Ecto neural progenitor cell (in vitro differentiated cells): ENCODE measurements at regions not wholly inside any gene's neighbourhood (a gene's known extent, or its start where the extent isn't known, plus 50 kb on each side); places are given as distances from the start of the nearest gene placed in this dataset.
A peak's percentile ranks its signal among the peaks of the same experiment; 100 is the strongest.

Experiments used
- DNase-seq: peaks from one replicate; pipeline ENCODE4 v3.0.0-alpha.2; 2018; ENCODE audit warnings: low spot score

DNA sequence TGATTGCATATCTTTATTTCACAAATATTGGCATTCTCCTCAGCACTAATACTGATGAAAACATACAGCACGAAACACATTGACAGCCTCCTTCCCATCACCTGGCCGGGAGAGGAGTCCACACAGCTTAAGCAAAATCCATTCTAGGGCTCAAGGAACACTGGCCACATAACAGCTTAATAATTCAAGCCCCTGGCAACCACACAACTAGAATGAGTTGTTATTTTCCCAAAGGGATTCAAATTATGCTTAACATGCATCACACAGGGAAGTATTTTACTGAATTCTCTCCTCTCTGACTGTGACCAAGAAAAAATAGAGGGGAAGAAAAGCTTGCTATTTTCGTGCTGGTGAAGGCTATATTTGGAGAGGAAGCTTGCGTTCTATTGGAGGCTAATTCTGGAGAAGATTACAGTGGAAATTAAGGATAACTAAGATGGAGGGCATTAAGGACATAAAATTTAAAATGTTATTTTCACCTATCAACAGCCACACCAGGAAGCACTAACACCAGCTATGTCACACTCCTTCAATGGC is 198.5 kb downstream of the ADGRG6 start:
- no peak for DNase-seq

DNA sequence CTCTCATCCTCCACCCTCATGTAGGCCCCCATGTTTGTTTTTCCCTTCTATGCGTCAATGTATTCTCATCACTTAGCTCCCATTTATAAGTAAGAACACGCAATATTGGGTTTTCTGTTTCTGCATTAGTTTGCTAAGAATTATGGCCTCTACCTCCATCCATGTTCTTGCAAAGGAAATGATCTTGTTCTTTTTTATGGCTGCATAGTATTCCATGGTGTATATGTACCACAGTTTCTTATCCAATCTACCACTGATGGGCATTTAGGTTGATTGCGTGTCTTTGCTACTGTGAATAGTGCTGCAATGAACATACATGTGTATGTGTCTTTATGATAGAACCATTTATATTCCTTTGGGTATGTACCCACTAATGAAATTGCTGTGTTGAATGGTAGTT is 200.0 kb downstream of the ADGRG6 start:
- DNase-seq: no peak

DNA sequence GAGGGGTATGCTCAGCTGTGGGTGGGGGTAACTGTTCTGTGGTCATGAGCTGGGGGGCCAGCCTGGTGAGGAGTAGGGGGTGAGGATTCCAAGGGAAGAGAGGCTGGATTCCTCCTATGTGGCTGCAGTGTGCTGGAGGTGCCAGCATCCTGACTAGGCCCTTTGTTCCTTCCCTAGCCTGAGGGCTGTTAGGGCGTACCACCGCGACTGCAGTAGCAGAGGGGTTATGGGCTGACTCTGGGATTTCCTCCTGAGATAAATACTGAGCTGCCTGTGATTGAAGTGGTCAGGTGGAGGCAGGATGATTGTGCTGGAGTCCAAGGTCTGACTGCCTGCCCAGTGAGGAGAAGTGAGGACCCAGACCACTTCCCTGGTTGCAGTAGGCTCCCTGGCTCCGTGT is 205.3 kb downstream of the ADGRG6 start:
- DNase-seq: no peak

DNA sequence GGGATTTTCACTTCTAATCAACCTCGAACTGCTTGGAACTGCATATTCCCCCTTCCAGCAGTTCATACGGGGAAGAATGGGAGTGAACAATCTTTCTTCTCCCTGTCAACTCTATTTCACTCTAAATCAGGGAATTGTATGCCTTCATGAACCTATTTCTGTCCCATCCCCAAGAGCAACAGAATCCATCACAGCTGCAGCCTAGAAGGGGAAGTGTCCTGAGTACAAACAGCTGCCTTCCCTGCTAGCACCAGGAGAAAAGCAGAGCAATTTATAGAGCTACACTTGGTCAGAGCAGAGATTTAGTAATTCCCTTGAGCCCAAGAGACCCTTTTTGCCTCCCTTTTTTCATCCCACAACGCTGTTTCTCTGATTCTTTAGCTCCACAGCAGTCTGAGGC is 208.4 kb downstream of the ADGRG6 start:
- no peak for DNase-seq

DNA sequence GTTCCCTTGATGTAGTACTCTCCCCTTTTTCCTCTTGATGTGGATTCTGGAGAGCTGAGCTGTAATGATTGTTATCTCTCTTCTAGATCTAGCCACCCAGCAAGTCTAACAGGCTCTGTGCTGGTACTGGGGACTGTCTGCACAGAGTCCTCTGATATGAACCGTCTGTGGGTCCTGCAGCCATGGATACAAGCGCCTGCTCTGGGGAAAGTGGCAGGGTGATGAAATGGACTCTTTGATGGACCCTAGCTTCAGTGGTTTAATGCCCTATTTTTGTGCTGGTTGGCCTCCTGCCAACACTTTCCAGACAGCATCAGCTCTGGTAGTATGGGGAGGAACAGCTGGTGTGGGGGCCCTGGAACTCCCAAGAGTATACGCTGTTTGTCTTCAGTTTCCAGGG is 216.3 kb downstream of the ADGRG6 start:
- no peak for DNase-seq

DNA sequence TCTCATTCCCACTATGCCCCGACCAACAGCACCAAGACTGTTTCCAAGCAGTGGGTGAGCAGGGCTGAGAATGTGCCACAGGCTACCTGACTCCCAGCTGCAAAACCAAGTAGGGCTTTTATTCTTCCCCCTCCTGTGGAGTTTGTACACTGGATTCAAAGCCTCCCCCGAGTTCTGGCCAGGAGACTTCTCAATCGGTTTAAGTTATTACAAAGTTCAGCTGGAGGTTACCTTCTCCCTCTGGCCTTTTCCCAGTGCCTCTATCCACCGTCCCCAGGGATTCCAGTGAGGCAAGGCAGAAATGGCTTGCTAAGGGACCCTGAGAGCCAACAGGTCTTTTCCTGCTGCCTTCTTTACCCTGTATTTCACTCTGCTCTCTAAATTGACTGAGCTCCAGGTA is 217.0 kb downstream of the ADGRG6 start:
- DNase-seq: no peak

DNA sequence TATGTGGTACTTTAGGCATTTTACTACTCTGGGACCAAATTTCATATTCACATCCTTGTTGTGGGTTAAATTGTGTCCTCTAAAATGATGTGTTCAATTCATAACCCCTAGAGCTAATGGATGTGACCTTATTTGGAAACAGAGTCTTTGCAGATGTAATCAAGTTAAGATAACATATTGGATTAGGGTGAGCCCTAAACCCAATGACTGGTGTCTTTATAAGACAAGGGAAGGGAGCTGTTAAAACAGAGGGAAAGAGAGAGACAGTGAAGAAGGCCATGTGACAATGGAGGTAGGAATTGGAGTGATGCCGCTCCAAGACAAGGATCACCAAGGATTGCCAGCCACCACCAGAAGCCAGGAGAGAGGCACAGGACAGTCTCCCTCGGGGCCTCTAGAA is 220.0 kb downstream of the ADGRG6 start:
- DNase-seq: no peak

DNA sequence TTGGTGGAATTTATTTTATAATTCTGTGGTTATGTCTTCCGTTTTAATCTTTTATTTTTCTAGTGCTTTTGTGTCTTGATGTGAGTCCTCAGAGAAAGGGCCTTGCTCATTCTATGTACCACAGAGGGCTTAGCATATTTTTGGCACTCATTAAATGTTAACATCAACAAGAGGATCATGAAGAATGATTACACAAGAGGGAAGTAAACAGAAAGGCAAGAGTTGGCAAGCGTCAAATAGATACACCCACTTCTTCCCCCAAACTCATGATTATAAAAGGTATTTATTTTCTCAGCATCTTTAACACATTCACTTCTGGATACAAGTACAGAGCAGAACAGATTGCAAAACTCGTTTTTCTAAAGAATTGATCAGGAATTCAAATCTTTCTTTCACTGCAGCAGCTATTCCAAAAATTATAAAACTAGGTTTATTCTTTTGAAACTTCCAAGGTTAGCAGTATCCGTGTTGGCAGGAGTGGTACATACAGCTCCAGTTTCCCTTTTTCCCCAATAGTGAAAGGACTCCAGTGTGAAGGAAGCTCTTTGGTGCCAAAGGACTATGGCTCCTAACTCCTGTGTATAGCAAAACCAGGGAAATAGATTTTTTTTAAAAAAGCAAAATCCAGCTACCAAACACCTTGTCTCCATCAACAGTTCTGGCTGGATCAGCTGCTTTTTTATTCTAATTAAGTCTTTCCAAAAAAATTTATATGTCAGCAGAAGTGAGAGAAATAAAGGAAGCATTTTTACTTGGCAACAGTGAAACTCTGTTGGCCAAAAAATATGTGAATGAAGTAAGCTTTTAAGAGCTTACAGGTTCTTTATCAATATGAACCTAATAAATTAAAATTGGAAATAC is 221.9 kb downstream of the ADGRG6 start:
- DNase-seq: no peak

DNA sequence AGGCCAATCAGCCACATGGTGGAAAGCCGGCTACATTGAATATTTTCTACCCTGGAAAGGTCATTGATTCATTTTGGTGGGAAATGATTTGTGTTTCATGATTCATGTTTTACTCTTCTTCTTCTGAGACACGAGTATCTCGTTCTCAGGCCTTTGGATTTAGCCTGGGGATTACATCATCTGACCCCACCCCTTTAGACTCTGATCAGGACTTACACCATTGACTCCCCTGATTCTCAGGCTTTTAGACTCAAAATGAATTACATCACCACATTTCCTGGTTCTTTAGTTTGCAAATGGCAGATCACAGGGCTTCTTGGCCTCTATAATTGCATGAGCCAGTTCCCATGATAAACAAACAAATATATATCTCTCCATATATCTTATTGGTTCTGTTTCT is 228.8 kb downstream of the ADGRG6 start:
- DNase-seq: no peak

DNA sequence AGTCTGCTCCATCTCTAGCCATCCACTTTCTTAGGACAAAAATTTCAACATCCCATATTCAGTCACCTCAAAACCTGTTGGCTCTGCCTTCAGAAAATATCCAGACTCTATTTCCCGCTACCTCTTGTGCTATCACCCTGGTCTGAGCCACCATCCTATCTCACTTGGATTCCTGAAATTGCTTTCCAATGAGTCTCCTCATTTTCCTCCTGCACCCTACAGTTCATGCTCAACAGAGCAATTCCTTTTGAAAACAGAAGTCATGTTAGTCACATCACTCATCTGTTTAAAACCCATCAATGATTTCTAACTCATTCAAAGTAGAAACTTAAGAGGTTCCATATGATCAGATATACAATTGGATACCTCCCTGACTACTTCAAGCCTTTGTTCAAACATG is 229.9 kb downstream of the ADGRG6 start:
- DNase-seq: no peak

DNA sequence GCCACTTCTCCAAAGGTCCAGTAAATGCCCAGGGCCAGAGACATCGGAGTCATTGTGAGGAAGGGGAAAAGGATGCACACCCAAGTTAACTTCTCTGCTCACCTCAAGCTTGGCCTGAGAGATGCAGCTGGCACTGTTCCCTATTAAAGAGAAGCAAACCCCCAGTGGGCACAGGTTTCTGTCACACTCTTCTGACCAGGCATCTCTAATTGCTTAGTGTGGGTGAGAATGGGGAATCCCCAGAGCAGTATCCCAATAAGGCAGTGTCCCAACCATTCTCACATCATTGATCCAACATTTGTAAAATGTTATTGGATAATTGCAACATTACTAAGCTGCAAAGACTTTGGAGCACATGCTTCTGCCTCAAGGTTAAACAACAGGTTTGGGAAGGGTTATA is 232.3 kb downstream of the ADGRG6 start:
- no peak for DNase-seq

DNA sequence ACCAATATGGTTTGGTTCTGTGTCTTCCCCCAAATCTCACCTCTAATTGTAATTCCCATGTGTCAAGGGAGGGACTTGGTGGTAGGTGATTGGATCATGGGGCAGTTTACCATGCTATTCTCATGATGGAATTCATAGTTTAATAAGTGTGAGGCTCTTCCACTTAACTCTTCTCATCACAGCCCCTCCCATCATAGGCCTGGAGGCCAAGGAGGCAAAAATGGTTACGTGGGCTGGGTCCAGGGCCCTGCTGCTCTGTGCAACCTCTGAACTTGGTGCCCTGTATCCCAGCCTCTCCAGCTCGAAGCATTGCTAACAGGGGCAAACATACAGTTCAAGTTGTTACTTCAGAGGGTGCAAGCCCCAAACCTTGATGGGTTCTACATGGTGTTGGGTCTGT is 232.7 kb downstream of the ADGRG6 start:
- no peak for DNase-seq

DNA sequence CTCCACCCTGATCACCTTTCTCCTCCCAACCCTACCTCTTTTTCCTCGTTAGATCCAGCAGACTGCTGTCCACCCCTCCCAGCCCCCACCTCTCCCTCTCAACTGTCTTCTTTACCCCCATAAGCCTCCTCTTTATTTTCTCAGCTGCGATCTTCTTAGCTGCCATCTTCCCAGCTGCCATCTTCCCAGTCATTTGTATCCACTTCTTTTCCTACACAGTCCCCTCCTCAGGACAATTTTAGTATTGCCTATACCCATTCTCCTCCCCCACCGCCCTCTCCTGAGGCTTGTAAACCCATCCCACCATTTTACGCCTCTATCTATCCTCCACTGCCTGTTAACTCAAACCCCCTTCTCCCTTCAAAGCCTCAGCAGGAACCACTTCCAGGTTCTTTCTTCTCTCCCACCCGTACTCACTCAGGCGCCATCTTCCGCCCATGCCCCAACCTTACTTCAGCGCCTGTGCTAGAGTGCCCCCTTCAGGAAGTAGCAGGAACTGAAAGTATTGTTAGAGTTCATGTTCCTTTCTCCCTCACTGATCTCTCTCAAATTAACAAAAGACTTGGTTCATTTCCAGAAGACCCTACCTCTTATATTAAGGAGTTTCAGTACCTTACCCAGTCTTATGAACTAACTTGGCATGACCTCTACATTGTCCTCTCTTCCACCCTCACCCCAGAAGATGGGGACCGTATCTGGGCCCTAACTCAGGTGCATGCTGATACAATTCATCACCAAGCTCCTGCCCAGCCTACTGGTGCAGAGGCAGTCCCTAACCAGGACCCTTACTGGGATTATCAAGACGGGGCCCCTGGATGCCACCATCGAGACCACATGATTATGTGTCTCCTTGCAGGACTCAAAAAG is 236.0 kb downstream of the ADGRG6 start:
- DNase-seq: no peak

DNA sequence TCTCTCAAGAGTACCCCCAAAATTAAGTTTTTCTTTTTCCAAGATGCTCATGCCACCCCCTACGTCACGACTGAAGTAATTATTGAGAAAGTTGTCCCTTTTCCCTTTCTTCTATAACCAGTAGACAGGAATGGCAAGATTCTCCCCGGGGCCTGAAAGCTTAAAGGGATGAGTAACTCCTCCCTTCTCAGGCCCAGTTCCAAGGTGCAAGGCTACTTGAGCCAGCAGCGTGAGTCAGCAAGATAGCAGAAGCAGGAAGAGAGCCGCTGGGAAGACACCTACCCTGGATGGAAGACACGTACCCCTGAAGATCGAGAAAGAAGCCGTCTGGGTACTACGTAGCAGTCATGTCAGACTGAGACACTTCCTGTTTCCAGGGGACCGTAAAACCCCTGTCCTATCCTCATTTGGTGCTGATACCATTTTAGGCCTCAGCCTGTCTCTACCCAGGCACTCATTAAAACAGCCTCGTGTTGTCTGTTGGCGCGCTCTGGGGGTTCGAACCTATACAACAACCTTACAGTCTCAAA is 241.0 kb downstream of the ADGRG6 start:
- no peak for DNase-seq

DNA sequence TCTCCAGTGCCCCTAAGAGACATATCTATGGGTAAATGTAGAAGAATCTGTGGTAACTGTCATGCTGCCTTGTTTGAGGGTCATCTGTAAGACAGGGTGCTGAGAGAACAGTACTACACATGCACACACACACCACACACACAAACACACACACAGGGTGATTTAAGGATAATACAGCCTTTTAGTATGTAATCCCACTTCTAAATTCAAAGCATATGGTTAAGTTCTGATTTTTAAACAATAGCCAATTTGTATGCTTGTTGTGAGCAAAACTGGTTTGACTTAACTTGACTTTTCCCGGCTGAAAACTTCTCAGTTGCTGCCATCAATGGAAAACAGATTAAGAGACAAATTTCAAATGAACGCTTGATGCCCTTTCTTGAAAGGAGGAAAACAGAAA is 241.8 kb downstream of the ADGRG6 start:
- no peak for DNase-seq

DNA sequence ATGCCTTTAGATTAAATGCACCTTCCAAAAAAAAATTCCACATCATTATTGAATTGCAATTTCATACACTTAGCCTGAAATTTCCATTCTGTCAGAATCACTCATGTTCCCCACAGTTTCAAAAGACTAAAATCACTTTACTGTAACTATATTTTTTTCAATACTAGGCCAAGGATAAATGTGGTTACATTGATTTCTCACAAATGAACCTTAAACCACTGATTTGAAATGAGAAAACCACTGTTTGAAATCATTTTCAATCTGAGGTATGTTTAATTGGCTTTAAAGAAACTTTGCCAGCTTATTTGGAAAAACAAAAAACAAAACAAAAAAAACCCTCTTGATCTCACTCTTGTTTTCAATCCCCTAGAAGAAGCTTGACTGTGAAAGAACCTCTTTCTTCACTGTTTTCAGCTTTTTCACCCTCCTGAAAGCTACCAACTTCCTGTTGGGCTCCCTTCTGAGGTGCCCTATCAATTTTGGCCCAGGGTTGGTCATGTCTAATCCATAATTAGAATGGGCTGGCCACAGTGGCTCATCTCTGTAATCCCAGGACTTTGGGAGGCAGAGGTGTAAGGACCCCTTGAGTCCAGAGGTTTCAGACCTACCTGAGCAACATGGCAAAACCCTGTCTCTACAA is 242.5 kb downstream of the ADGRG6 start:
- DNase-seq: no peak

DNA sequence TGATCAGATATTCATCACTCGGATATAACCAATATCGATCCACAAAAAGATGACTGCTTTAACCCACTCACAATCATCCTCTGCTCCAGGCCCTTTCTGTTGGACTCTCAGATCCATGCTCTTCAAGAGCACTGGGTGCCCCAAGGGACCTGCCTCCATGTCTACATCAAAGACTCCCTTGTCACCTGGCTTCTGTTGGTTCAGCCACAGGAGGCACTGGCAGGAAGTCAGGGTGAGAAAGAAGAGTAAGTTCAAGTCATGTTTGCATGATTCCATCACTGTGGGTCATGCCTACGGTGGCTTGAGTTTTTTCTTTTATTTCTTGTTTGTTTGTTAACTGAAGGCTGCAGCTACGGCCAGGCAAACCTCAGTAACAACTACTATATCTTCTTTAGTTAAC is 243.3 kb downstream of the ADGRG6 start:
- DNase-seq: no peak

DNA sequence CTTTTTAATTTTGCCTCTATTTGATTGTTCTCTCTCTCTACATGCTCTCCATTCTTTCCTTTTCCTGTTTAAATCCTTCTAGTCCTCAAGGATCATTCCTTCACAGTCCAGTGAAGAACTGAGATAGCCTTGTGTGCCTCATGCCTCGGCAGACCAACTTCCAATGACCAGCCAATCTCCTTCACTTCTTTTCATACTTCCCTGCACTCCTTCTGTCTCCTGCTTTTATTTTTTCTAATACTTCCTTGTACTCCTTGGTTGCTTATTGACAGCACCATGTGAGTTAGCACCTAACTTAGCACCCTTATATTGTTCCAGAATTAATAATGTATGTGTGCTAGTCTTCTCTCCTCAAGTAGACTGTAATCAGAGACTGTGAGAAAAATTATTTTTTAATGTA is 246.8 kb downstream of the ADGRG6 start:
- DNase-seq: no peak

DNA sequence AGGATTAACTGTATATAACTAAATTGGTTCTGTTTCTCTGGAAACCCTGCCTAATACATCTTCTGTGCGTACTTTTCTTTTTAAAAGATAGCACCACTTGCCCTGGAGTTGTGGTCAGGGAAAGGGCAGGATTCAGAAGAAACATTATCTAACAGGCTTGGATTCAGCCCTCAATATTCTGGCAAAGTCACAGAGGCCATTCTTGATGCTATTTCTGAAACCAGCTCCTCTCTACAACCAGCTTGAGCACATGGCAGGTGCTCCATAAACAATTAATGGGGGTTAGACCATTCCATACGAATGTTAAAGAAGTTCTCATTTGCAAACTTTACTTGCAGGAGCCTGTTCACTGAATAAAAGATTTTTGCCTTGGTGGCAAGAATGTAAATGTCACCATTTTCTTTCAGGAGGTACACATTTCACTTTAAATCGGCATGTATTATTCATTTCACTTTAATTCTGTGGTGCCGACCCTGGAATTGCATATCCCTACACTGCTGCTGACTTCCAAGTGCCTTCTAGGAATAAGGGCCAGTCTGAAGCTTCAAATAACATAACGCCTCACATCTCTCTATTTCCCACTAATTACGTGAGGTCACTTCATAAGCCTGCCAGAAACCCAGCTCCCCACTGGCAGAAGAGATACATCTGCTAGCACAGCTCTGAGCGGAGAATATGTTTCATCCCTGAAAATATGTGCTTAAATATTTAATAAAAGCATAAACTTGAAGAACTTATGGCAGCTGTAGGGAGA is 248.7 kb downstream of the ADGRG6 start:
- DNase-seq: no peak

DNA sequence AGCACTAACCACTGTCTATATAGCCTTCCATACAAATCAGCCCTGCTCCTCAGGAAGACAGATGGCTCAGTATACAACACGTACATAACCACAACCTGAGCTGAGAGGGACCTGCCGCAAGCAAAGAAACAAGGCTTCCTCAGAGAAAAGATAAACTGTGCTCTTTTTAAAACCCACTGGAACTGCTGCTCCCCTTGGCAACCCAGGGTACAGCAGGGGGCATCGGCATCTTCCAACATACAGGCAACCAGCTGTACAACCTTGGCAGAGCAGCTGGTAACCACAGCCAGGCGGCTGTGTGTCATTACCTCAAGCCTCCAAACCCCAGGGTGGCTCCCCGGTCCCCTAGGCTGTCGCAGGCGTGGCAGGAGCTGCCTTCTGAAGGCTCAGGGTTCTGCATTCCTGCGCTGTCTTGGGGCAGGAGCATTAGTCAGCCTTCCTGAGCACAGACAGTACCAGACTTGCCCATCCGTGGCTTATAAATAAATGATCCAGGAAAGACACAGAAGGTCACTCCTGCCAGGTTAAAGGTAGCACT is 249.5 kb downstream of the ADGRG6 start:
- peak; percentile 52 for DNase-seq

DNA sequence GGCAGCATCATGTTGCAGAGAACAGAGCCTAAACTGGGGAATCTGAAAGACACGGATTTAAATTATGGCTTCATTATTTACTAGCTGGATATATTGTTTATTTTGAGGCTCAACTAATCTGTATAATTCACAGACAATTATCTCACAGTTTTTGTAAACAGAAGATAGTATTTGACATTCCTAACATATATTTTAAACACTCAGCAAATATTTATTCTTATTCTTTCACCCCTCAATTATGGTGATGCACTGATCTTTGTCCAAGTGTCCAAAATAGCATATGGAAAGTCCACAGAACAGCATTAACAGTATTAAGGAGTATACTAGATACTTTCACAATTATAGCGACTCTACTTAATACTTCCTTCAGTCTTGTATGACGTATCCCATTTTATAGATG is 257.0 kb downstream of the ADGRG6 start:
- no peak for DNase-seq
